ENCODE measurements at regions not wholly inside any gene's neighbourhood (a gene's known extent, or its start where the extent isn't known, plus 50 kb on each side); places are given as distances from the start of the nearest gene placed in this dataset.
A peak's percentile ranks its signal among the peaks of the same experiment; 100 is the strongest.
"Not testable (repeated sequence)": the region's sequence is repeated elsewhere in the genome, so short reads cannot be mapped to it uniquely, and the experiment has no call there.

- not testable (repeated sequence) for DNase-seq
Observed at GRCh38 chr9:64130325-64130724, 1154.7 kb downstream of the FOXD4L5 start.

DNA sequence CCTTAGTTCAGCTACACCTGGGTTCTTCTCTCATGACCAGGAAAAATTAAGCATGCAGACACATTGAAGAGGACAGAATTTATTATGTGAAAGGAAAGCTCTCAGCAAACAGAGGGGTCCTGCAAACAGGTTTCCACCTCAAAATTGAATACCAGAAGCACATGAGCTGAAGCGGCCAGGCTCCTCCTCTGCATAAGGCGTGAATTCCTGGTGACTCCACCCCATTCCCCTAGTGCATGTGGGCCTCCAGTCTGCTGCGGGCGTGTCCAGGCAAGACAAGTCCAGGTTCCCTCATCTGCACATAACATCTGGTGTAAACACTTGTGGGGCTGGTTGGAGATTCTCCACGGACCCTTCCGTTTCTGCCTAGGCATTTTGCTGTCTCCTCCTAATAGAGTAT, 1156.4 kb downstream of the FOXD4L5 start:
- DNase-seq = no peak

GRCh38 chr9:64121602-64122001, 1163.4 kb downstream of the FOXD4L5 start:
- DNase-seq = not testable (repeated sequence)

DNA sequence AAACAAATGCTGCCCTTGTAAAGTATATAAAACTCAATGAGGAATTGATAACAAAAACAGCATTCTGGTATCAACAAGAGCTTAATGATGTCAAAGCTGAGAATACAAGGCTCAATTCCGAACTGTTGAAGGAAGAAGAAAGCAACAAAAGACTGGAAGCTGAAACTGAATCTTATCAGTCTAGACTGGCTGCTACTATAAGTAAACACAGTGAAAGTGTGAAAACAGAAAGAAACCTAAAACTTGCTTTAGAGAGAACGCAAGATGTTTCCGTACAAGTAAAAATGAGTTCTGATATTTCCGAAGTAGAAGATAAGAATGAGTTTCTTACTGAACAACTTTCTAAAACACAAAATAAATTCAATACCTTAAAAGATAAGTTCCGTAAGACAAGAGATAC, 1167.7 kb downstream of the FOXD4L5 start:
- not testable (repeated sequence) for DNase-seq

- DNase-seq = not testable (repeated sequence)
Observed at GRCh38 chr9:64107867-64108266, 1177.1 kb downstream of the FOXD4L5 start.

DNA sequence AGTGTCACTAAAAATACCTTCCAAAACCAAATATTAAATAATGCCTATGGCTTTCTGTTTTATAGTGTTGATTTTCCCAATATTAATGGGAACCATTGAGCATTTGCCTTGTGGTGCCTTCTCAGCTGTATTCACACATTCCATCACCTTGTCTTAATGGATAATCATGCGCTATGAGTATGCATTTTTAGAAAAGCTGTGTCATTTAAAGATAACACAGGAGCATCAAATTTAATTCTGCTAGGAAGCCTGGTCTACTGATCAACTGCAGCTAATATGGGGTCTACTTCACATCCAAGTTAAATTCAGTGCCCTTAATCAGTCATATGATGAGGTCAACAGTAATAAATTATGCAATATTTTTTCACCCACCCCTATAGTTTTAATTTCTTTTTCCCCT, 1177.8 kb downstream of the FOXD4L5 start:
- DNase-seq = not testable (repeated sequence)

DNA sequence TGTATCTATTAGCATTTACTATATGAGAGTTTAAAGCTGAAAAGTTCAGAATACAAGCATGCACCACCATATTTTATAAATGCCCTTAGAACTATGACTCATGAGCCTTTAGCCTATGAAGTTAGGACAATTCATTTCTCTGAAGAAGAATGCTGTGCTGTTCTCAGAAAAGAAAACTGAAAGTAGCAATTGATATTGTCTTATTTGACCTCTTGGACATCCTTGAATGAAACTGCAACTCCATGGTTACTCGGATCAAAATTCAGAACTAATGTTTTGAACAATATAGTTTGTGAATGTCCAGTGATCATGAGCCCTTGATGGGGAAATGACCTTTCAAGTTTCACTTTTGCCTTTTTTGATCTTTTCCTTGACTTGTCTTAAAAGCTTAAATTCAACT, 1179.8 kb downstream of the FOXD4L5 start:
- DNase-seq = not testable (repeated sequence)

- DNase-seq = not testable (repeated sequence)
Observed at GRCh38 chr9:64101504-64101903, 1183.5 kb downstream of the FOXD4L5 start.

DNA sequence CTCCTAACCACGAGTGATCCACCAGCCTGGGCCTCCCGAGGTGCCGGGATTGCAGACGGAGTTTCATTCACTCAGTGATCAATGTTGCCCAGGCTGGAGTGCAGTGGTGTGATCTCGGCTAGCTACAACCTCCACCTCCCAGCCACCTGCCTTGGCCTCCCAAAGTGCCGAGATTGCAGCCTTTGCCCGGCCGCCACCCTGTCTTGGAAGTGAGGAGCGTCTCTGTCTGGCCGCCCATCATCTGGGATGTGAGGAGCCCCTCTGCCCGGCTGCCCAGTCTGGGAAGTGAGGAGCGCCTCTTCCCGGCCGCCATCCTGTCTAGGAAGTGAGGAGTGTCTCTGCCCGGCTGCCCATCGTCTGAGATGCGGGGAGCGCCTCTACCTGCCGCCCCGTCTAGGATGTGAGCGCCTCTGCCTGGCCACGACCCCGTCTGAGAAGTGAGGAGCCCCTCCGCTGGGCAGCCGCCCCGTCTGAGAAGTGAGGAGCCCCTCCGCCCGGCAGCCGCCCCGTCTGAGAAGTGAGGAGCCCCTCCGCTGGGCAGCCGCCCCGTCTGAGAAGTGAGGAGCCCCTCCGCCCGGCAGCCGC, 1184.3 kb downstream of the FOXD4L5 start:
- DNase-seq = not testable (repeated sequence)

DNA sequence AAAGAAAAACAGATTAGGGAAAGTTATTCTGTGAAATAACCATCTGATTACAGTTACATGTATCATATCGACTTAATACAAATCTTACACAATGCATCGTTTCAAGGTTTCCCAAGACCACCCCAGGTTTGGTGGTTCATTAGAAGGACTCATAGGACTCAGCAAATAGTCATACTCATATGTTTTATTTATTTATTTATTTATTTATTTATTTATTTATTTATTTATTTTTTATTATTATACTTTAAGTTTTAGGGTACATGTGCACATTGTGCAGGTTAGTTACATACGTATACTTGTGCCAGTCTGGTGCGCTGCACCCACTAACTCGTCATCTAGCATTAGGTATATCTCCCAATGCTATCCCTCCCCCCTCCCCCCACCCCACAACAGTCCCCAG, 1199.0 kb downstream of the FOXD4L5 start:
- not testable (repeated sequence) for DNase-seq

DNA sequence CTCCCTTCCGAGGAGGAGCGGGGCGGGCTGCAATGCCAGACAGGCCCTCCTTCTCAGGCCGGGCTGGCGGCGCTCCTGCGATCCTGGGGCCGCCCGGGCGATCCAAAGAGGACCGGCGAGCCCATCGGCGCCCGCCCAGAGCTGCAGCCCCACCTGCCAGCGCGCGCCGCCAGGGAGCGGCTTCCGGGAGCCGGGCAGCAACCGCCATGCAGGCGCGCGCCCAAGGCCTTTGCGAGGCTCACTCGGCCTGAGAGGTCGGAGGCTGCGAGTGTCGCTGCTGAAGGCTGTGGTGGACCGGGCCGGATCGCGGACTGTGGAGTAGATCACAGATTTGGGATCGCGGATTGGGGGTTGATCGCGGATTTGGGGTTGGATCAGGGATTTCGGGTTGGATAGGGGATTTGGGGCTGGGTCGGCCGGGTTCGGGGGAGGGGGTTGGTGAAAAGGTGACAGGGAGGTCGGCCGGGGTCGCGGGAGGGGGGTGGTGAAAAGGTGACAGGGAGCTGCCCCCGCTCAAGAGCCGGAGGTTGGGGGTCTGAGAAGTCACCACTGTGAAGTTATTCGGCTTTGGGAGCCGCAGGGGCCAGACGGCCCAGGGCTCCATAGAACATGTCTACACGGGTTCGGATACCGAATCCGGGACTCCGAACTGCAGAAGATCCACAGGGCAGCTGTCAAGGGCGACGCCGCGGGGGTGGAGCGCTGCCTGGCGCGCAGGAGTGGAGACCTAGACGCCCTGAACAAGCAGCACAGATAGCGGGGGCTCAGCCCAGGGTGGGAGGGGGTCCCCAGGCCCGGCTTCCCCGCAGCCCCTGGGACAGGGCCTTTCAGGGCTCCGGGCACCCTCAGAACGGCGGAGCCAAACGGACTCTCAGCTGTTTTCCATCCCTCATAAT, 1213.4 kb downstream of the FOXD4L5 start:
- not testable (repeated sequence) for DNase-seq

GRCh38 chr9:64070611-64071357, 1214.2 kb downstream of the FOXD4L5 start:
- DNase-seq = not testable (repeated sequence)

GRCh38 chr9:64070083-64070482, 1214.9 kb downstream of the FOXD4L5 start:
- not testable (repeated sequence) for DNase-seq

DNA sequence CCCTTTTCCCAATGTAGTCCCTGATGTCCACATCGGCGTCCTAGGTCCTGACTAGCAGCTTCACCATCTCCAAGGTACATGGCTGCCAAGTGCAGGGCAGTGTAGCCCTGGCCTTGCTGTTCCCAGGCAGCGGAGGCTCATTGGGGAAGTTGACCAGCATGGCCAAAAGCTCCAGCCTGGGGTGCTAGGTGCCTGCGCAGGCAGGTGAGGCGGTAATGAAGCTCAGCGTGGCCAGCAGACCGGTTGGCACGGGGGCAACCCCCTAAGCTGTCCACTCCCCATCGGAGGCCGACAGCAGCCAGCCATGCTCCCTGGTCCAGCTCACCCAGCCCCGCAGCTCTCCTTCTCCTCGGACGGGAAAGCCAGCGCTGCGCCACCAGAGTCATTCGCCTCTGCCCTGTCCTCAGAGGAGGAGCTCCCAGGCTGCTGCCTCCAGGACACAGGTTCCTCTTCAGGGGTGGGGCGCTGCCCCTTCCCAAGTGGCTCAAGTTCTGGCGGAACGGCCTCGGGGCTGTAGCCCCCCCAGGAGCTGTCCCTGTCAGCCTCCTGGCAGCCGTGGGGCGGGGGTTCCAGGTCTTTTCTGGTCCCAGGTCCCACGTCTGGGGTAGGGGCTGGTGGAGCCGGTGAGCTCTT, 1218.2 kb downstream of the FOXD4L5 start:
- DNase-seq = no peak

- no peak for DNase-seq
Observed at GRCh38 chr9:64061013-64061627, 1223.9 kb downstream of the FOXD4L5 start.

GRCh38 chr9:64058070-64058469, 1226.9 kb downstream of the FOXD4L5 start:
- DNase-seq = not testable (repeated sequence)

DNA sequence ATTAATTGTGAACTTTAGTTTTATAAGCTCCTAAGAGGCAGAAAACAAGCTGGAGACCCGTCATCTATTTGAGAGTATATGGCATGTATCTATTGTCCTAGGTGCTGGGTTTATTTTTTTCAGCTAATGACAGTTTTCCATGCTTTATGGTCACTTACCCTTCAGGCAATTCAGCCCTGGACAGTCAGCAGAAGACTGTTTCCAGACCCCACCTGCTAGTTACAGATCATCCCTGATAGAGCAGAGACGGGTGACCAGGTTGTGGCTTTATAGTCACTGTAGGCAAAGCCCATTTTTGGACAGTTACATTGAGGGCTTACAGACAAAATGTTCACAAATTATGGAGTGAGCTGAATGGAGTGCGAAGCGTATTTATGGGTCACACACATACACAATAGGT, 1227.5 kb downstream of the FOXD4L5 start:
- no peak for DNase-seq

GRCh38 chr9:64028925-64029324, 1256.1 kb downstream of the FOXD4L5 start:
- DNase-seq = not testable (repeated sequence)

DNA sequence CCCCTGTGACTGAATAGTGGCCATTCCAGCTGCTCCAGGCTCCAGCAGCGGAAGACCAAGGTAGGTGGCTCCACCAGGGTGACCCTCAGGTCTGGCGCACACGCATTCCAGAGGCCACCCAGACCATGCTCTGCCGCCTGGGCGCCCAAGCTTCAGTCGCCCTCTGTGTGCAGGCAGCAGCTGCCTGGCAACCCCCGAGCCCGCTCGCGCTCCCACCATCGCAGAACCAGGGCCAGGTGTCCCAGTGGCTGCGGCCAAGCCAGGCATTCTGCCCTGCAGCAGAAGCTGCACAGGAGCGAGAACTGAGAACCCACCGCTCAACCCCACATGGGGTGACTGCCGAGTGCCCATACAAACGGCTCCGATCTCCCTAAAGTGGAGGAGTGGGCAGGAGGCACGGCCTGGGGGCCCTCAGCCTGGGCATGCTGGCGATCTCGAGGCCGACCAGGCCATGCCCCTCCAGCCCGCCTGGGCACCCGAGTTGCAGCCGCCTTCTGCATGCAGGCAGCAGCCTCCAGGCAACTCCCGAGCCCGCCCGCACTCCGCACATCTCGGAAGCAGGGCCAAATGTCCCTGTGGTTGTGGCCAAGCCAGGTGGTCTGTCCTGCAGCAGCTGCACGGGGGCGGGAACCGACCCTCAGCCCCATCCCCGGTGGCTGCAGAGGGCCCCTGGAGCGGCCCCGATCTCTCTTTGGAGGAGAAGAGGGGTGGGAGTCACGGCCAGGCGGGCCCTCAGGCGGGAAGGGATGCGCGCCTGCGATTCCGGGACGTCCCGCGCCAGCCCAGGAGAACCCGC, 1264.1 kb downstream of the FOXD4L5 start:
- DNase-seq = not testable (repeated sequence)

DNA sequence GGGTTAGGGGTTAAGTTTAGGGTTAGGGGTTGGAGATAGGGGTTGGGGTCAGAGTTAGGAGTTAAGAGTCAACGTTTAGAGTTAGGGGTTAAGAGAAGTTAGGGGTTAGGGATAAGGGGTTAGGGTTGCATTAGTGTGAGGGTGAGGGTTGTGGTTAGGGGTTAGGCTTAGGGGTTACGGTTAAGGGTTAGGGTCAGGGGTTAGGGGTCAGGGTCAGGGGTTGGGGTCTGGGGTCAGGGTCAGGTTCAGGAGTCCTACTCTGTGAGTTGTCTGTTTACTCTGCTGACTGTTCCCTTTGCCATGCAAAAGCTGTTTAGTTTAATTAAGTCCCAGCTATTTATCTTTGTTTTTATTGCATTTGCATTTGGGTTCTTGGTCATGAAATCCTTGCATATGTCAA, 1267.3 kb downstream of the FOXD4L5 start:
- DNase-seq = not testable (repeated sequence)

- DNase-seq = peak in 1 of 2 experiments; percentile 23
Observed at GRCh38 chr9:64016845-64017406, 1268.1 kb downstream of the FOXD4L5 start.

All from activated CD4-positive, alpha-beta T cell treated with anti-CD3 and anti-CD28 coated beads, Interleukin-2, amount 50 U/mL, for 4 hours (primary cell).